ENCODE measurements at regions not wholly inside any gene's neighbourhood (a gene's known extent, or its start where the extent isn't known, plus 50 kb on each side); places are given as distances from the start of the nearest gene placed in this dataset.

- TF ChIP-seq, protein P1, sequence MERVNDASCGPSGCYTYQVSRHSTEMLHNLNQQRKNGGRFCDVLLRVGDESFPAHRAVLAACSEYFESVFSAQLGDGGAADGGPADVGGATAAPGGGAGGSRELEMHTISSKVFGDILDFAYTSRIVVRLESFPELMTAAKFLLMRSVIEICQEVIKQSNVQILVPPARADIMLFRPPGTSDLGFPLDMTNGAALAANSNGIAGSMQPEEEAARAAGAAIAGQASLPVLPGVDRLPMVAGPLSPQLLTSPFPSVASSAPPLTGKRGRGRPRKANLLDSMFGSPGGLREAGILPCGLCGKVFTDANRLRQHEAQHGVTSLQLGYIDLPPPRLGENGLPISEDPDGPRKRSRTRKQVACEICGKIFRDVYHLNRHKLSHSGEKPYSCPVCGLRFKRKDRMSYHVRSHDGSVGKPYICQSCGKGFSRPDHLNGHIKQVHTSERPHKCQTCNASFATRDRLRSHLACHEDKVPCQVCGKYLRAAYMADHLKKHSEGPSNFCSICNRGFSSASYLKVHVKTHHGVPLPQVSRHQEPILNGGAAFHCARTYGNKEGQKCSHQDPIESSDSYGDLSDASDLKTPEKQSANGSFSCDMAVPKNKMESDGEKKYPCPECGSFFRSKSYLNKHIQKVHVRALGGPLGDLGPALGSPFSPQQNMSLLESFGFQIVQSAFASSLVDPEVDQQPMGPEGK (tag by site-specific recombination; IDR thresholded peaks at IDR 0.05): no peak
- TF ChIP-seq ZFP3 (tag by site-specific recombination; IDR thresholded peaks at IDR 0.05; ENCODE audit: low read depth) (no peak), ZNF529 (tag by site-specific recombination; IDR thresholded peaks at IDR 0.05; ENCODE audit: insufficient replicate concordance) (no peak), PRDM1 (tag by site-specific recombination; IDR thresholded peaks at IDR 0.05) (no peak), ZNF664 (tag by site-specific recombination; IDR thresholded peaks at IDR 0.05) (no peak)
- Histone ChIP-seq H3K4me3 (ENCODE audit: low read depth, low read length) (no peak overlapping the region), H3K27ac (ENCODE audit: extremely low read depth, low read depth, low read length) (no peak overlapping the region), H3K4me1 (ENCODE audit: control insufficient read depth, insufficient read depth, low read length) (no peaks in the 10 kb centered on the region), H3K9me3 (ENCODE audit: control insufficient read depth, insufficient read depth, low read depth, low read length) (no peaks in the 10 kb centered on the region), H3K36me3 (ENCODE audit: control insufficient read depth in 2 of 2, insufficient read depth in 1 of 2, low read length in 2 of 2) (no peaks in the 10 kb centered on the region)
- ChIA-PET POLR2A (no interaction called here), CTCF (no interaction called here)
Observed at GRCh38 chr12:85373045-85373444, 93.0 kb downstream of the ALX1 start.

- Histone ChIP-seq H3K4me3 (ENCODE audit: low read depth, low read length) (no peak overlapping the region), H3K4me1 (ENCODE audit: control insufficient read depth, insufficient read depth, low read length) (no peaks in the 10 kb centered on the region), H3K9me3 (ENCODE audit: control insufficient read depth, insufficient read depth, low read depth, low read length) (no peaks in the 10 kb centered on the region), H3K36me3 (ENCODE audit: control insufficient read depth in 2 of 2, insufficient read depth in 1 of 2, low read length in 2 of 2) (no peaks in the 10 kb centered on the region), H3K27ac (ENCODE audit: extremely low read depth, low read depth, low read length) (no peak overlapping the region)
- ChIA-PET POLR2A (no interaction called here), CTCF (interaction anchor here (0.7 kb wide), 1 partner anchor 78 kb away, joined by 3 read pairs; no protein-coding TSS in a partner anchor)
- TF ChIP-seq, protein P2, sequence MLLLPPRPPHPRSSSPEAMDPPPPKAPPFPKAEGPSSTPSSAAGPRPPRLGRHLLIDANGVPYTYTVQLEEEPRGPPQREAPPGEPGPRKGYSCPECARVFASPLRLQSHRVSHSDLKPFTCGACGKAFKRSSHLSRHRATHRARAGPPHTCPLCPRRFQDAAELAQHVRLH (tag by site-specific recombination; IDR thresholded peaks at IDR 0.05): no peak
- TF ChIP-seq ZNF146 (tag by site-specific recombination; IDR thresholded peaks at IDR 0.05) (no peak), ZBTB21 (tag by site-specific recombination; IDR thresholded peaks at IDR 0.05) (no peak), IKZF3 (tag by site-specific recombination; IDR thresholded peaks at IDR 0.05) (no peak), ZBTB20 (tag by site-specific recombination; IDR thresholded peaks at IDR 0.05) (no peak), ZNF2 (tag by site-specific recombination; IDR thresholded peaks at IDR 0.05) (no peak), ZNF239 (tag by site-specific recombination; IDR thresholded peaks at IDR 0.05) (no peak), ZIC2 (tag by site-specific recombination; IDR thresholded peaks at IDR 0.05) (no peak), ZNF792 (tag by site-specific recombination; IDR thresholded peaks at IDR 0.05) (no peak), ZNF596 (tag by site-specific recombination; IDR thresholded peaks at IDR 0.05) (no peak), ZNF837 (tag by site-specific recombination; IDR thresholded peaks at IDR 0.05) (no peak), ZNF311 (tag by site-specific recombination; IDR thresholded peaks at IDR 0.05; ENCODE audit: borderline replicate concordance) (no peak), SETDB1 (IDR thresholded peaks at IDR 0.05; ENCODE audit: insufficient read length, low read length) (no peak), ZNF660 (tag by site-specific recombination; IDR thresholded peaks at IDR 0.05) (no peak)
- TF ChIP-seq, protein P3, sequence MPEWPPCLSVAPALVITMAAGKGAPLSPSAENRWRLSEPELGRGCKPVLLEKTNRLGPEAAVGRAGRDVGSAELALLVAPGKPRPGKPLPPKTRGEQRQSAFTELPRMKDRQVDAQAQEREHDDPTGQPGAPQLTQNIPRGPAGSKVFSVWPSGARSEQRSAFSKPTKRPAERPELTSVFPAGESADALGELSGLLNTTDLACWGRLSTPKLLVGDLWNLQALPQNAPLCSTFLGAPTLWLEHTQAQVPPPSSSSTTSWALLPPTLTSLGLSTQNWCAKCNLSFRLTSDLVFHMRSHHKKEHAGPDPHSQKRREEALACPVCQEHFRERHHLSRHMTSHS (tag by site-specific recombination; IDR thresholded peaks at IDR 0.05): no peak
- TF ChIP-seq, protein P4, sequence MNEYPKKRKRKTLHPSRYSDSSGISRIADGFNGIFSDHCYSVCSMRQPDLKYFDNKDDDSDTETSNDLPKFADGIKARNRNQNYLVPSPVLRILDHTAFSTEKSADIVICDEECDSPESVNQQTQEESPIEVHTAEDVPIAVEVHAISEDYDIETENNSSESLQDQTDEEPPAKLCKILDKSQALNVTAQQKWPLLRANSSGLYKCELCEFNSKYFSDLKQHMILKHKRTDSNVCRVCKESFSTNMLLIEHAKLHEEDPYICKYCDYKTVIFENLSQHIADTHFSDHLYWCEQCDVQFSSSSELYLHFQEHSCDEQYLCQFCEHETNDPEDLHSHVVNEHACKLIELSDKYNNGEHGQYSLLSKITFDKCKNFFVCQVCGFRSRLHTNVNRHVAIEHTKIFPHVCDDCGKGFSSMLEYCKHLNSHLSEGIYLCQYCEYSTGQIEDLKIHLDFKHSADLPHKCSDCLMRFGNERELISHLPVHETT (tag by site-specific recombination; IDR thresholded peaks at IDR 0.05): no peak
Observed at GRCh38 chr12:85374981-85375380, 95.0 kb downstream of the ALX1 start.

Measured in HEK293 (cell line).